HEK293T (cell line): ENCODE measurements at regions not wholly inside any gene's neighbourhood (a gene's known extent, or its start where the extent isn't known, plus 50 kb on each side); places are given as distances from the start of the nearest gene placed in this dataset.

Experiments
- CTBP1 ChIP-seq: fragments of 450-650 bp; IDR thresholded peaks from 2 replicates; pipeline ENCODE4 v1.6.1; 2016; ENCODE audit warnings: borderline replicate concordance
- FOXA1 ChIP-seq: fragments of 450-650 bp; IDR thresholded peaks from 2 replicates; pipeline ENCODE4 v1.6.1; 2016; ENCODE audit warnings: mild to moderate bottlenecking
- FOXK2 ChIP-seq: fragments of 450-650 bp; IDR thresholded peaks from 2 replicates; pipeline ENCODE4 v1.6.1; 2016; ENCODE audit warnings: mild to moderate bottlenecking
- FOXM1 ChIP-seq: fragments of 450-650 bp; IDR thresholded peaks from 2 replicates; pipeline ENCODE4 v1.6.1; 2017; ENCODE audit warnings: mild to moderate bottlenecking, borderline replicate concordance
- SUZ12 ChIP-seq: fragments of 450-650 bp; IDR thresholded peaks from 2 replicates; pipeline ENCODE4 v1.6.1; 2016; ENCODE audit warnings: mild to moderate bottlenecking
- TARDBP ChIP-seq: fragments of 450-650 bp; IDR thresholded peaks from 2 replicates; pipeline ENCODE4 v1.6.1; 2016
- TF ChIP-seq, protein P1 (sequence below): fragments of 450-650 bp; IDR thresholded peaks from 2 replicates; pipeline ENCODE4 v1.6.1; 2016

- TF ChIP-seq CTBP1 = no peak
- no peak for TF ChIP-seq TARDBP
- no peak for TF ChIP-seq FOXM1
- no peak for TF ChIP-seq SUZ12
- no peak for TF ChIP-seq FOXK2
- no peak for TF ChIP-seq FOXA1
- TF ChIP-seq, protein P1, sequence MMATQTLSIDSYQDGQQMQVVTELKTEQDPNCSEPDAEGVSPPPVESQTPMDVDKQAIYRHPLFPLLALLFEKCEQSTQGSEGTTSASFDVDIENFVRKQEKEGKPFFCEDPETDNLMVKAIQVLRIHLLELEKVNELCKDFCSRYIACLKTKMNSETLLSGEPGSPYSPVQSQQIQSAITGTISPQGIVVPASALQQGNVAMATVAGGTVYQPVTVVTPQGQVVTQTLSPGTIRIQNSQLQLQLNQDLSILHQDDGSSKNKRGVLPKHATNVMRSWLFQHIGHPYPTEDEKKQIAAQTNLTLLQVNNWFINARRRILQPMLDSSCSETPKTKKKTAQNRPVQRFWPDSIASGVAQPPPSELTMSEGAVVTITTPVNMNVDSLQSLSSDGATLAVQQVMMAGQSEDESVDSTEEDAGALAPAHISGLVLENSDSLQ = no peak
Observed at GRCh38 chr2:160680294-160680693, 186.7 kb upstream of the RBMS1 start.
